ENCODE measurements at regions not wholly inside any gene's neighbourhood (a gene's known extent, or its start where the extent isn't known, plus 50 kb on each side); places are given as distances from the start of the nearest gene placed in this dataset.

- TF ChIP-seq CTCF (conservative IDR thresholded peaks at IDR 0.05 in 1 of 2, IDR thresholded peaks at IDR 0.05 in 1 of 2; ENCODE audit: extremely low read depth in 1 of 2, insufficient read depth in 1 of 2, low read depth in 1 of 2, low read length in 2 of 2) = no peak
- no peak for TF ChIP-seq EZH2 (IDR thresholded peaks at IDR 0.05; ENCODE audit: borderline replicate concordance, low read length)
These were observed 55.0 kb upstream of the C9orf72 start for GRCh38 chr9:27628311-27628710.

Measured in mammary epithelial cell (primary cell).